HG02610 (cell line): ENCODE measurements at regions not wholly inside any gene's neighbourhood (a gene's known extent, or its start where the extent isn't known, plus 50 kb on each side); places are given as distances from the start of the nearest gene placed in this dataset.
"Not testable (repeated sequence)": the region's sequence is repeated elsewhere in the genome, so short reads cannot be mapped to it uniquely, and the experiment has no call there.

Experiments
- ATAC-seq: cut with Tn5 transposase; IDR thresholded peaks from one replicate; pipeline ENCODE4 v1.9.1; 2021; ENCODE audit warnings: mild to moderate bottlenecking, moderate library complexity; ENCODE audit not compliant: unreplicated experiment

DNA sequence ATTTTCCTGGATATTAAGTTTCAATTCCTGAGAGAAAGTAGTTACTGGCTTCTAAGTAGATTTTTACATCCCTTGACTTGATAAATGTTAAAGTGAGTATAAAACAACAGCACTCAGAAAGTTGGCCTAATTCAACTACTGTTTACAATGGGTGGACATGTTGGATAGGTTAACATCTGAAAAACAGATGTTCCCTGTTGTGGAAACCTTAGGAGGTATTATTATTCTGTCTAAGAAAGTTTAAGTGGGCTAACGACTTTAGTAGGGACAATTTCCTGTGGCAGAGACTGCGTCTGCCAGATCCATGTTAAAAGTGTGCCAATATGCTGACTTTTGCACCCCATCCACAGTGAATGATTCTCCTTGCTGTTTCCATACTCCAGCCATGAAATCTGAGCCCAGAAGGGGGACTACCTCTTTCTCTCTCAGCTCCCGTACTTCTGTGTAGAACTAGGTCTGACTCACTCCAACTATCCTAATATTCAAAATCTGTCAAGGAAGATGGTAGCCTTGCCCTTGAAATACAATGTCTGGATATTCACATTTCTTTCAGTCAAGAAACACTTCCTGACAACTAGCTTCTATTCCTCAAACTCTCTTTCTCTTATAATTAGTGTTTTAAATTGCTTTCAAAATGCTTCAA, 327.5 kb upstream of the HNRNPA3 start:
- ATAC-seq = no peak

DNA sequence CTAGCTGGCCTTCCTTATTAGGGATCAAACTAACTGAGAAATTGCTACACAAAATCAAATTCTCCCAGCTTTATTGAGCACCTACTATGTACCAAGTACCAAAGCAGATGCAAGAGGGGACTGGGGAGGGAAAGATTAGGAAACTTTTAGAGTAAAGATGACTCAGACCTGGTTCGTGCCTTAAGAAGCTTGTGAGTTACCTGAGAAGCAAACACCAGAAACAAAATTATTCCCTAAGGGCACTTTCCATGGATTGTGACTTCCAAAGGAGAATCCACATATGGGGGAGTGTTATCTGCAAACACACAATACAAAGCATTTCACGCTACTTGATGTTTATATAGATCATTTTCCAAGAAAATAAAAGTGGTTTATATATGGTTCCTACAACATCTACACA, 326.9 kb upstream of the HNRNPA3 start:
- ATAC-seq = no peak

DNA sequence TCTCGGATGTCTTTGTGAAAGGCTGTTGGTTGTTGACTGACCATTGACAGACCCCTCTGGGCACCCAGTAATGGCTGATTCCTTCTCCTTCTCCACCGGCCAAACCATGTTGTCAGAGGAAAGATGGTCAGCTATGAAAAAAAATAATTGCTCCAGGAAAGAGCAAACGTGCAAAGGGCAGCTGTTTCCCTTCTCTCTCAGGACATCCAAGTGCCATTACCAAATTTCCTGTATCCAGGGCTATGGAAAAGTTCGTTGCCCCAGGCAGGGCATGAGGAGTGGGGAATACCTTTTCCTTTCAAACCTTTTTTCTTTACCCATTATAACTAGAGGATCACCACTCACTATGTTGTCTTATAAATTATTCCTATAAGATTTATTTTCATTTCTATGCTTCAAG, 321.5 kb upstream of the HNRNPA3 start:
- ATAC-seq = no peak

DNA sequence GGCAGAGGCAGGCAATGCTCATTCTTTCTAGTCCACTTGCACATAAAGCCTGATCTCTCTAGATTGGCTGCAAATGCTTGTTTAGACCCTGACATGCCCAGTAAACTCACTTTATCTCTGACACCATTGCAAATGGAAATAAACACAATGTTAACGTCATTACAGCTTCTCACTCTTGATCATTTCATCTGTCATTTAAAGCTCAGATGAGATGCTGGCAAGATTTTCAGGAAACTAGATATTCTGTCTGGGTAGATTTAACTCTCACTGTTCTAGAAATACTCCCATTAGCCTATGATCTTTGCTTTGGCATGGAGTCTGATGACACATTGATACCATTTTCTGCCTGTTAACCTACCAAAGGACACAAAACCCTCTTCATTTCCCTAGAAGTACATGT, 320.7 kb upstream of the HNRNPA3 start:
- ATAC-seq = no peak

DNA sequence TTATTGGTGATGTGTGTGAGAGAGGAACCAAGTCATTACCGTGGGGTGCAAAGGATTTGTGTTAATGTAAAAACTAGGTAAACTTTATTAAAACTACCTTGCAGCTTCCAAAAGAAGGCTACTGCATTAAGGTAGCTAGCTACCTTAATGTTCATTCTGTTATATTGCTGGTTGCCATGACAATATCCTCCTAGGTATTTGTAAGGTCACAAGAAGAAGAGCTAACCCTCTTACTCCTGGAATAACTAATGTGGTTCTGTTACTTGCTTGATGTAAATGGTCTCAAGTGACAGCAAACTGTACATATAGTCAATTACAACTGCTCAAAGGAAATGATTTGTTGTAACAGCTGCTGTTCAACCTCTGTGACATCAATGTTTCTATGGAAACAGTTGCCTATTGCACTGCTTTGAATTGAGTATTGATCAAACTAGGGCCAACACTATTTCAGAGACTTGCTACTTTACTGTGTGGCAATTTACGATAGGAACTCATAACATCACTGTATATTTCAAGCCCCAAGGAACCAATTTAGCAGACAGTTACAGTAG, 319.8 kb upstream of the HNRNPA3 start:
- ATAC-seq = no peak

DNA sequence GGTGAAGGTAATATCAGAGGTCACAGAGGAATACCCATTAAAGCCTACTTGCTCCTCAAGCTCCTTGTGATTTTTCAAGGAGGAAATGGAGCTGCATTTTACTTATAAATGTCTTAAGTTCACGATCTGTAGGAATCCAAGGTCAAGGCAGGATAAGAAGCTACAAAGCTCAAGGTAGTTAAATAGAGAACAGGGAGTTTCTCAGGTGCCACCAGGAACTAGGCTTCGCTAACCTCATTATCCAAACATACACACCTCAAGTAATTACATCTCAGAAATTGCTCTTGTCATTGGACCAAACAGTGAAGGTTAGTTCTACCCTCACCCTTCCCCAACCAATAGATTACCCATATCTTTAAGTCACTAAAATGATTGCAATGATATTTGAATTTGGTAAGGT, 317.4 kb upstream of the HNRNPA3 start:
- ATAC-seq = no peak

DNA sequence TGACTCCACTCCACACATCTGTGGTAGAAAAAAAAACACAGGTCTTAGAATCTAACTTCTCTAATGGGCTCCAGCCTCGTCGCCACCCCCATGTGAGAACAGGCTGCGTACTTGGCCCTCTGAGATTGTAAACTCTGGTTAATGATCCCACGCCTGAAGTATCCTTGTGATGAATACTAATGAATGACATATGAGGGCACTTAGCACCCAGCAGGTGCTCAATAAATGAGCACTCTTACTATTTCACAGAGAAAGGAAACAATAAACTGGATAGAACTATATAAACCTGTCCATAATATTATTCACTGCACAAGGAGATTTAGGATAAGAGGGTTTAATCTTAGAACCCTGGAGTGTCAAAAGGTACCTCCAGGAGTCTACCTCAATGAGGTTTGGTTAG, 310.1 kb upstream of the HNRNPA3 start:
- ATAC-seq = no peak

DNA sequence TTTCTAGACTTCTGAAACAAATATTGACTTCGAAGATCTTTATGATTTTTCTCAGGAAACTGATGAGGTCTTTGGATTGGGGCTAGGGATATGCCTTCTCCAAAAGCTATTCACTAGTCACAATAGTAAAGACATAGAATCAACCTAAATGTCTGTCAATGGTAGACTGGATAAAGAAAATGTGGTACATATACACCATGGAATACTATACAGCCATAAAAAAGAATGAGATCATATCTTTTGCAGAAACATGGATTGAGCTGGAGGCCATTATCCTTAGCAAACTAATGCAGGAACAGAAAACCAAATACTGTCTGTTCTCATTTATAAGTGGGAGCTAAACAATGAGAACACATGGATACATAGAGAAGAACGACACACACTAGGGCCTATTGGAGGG, 308.5 kb upstream of the HNRNPA3 start:
- not testable (repeated sequence) for ATAC-seq

DNA sequence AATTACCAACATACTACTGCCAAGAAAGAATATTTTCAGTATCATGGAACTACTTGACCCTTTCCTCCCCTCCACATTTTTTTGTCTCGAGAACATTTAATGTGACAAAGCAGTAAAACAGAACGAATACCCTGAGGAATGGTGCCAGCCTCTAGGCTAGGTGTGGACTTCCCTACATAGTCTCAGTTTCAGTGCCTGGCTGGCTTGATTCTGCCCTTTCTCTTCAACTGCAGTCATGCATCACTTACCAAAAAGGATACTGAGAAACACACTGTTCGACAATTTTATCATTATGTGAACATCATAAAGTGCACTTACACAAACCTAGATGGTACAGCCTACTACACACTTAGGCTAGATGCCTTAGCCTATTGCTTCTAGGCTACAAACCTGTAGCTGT, 305.3 kb upstream of the HNRNPA3 start:
- no peak for ATAC-seq

DNA sequence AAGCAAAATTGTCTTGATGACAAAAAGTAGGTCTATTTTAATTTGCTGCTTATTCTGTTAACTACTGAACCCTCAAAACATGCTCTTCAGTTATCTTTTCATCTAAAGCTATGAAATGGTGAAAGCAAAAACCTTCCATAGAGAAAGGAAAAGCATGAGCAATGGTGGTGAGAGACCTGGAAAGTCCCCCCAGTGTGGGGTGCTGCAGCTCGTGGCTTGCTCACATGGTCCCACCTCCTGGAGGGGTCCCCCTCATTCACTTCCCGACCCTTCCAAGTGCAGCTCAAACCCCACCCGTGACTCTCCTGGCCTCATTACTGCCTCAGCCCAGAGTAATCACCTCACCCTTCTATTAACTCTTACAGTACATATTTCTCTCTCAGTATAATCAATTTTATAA, 301.8 kb upstream of the HNRNPA3 start:
- no peak for ATAC-seq

DNA sequence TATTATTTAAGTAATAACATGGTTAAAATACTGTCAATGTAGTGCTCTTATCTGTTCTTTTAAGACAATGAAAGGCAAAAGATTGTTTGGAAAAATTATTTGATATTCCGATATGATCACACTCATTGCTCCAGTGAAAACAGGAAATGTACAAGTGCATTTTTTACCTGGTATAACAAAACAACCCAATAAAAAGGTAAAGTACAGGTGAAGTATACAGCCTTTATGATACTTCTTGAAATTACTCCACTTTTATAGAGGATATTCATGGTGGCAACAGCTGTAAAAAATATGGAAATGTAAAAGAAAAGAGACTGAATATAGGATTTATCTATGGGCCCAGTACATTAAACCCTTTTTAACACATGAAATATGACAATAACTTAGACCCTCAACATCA, 298.6 kb upstream of the HNRNPA3 start:
- ATAC-seq = no peak

DNA sequence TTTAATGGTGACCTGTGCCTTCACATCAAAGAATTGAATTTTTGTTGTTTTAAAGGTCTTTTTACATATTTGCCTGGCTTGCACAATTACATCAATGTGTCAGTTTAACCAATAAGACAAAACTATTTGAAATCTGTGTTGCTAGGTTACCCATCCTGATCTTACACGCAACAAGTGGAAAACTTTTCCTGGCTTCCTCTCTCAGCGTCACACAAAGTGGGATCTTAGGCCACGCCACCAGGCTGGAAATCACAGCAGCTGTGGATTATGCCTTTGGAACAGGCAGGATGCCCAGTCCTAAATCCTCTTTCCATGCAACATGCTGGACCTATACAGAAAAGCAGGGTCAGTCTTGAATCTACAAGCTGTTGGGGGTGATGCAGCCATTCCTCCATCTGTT, 298.2 kb upstream of the HNRNPA3 start:
- ATAC-seq = no peak

DNA sequence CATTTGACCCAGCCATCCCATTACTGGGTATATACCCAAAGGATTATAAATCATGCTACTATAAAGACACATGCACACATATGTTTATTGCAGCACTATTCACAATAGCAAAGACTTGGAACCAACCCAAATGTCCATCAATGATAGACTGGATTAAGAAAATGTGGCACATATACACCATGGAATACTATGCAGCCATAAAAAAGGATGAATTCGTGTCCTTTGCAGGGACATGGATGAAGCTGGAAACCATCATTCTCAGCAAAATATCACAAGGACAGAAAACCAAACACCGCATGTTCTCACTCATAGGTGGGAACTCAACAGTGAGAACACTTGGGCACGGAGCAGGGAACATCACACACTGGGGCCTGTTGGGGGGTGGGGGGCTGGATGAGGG, 290.0 kb upstream of the HNRNPA3 start:
- not testable (repeated sequence) for ATAC-seq

DNA sequence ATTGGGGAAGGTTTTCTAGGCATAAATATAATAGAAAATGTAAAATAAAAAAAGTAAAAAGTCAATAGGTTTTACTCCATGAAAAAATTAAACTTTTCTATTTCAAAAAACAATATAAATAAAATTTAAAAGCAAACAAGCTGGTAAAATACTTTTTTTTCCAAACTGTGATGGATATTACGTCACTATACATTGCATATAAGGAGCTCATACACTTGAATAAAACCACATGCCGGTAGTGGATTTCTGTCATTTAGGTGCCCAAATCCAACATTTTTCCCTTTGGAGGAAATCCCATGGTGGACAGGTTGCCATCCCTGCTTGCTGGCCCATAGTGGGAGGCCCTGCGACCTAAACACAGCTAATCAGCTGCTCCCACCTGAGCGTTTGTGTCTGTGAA, 289.4 kb upstream of the HNRNPA3 start:
- ATAC-seq = no peak

DNA sequence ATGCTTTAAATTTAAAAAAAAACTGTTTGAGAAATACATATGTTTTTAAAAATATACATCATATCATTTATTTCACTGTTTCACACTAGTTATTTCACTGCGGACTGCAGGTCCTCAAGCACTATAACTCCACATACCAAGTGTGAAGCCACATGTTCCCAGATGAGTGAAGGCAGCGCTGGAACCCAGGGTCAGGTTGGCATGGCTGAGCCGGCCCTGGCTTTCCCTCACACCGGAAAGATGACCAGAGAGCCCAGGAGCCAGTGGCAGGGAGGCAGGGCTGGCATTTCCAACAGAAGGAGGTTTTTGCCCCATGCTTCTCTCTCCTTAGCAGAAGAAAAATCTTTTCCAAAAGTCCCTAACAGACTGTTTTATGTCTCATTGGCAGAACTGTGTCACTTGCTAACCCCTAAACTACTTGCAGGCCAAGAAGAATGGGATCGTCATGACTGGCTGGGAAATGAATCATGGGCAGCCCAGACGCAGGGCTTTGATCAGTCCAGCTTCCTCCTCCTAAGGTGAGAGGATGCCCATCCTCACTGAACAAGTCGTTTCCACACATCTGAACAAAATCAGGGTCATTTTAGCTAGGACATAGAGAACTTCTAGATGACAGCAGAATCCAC, 287.6 kb upstream of the HNRNPA3 start:
- no peak for ATAC-seq

DNA sequence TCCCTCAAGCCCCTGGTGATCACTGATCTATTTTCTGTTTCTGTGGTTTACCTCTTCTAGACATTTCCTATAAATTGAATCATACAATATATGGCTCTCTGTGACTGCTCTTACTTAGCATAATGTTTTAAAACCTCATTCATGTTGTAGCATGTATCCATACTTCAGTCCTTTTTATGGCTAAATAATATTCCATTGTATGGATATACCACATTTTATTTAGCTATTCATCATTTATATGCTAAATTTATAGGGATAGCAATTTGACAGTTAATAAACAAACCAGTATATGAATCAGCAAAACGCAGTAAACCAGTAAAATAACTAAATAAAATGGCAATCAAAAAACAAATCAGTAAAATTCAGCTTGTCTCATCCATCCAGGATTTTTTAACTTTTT, 286.1 kb upstream of the HNRNPA3 start:
- ATAC-seq = no peak

DNA sequence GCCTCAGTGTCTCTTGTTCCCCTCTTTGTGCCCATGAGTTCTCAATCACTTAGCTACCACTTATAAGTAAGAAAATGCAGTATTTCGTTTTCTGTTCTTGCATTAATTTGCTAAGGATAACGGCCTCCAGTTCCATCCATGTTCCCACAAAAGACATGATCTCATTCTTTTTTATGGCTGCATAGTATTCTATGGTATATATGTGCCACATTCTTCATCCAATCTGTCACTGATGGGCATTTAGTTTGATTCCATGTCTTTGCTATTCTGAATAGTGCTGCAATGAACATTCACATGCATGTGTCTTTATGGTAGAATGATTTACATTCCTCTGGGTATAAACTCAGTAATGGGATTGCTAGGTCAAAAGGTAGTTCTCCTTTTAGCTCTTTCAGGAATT, 283.2 kb upstream of the HNRNPA3 start:
- not testable (repeated sequence) for ATAC-seq

DNA sequence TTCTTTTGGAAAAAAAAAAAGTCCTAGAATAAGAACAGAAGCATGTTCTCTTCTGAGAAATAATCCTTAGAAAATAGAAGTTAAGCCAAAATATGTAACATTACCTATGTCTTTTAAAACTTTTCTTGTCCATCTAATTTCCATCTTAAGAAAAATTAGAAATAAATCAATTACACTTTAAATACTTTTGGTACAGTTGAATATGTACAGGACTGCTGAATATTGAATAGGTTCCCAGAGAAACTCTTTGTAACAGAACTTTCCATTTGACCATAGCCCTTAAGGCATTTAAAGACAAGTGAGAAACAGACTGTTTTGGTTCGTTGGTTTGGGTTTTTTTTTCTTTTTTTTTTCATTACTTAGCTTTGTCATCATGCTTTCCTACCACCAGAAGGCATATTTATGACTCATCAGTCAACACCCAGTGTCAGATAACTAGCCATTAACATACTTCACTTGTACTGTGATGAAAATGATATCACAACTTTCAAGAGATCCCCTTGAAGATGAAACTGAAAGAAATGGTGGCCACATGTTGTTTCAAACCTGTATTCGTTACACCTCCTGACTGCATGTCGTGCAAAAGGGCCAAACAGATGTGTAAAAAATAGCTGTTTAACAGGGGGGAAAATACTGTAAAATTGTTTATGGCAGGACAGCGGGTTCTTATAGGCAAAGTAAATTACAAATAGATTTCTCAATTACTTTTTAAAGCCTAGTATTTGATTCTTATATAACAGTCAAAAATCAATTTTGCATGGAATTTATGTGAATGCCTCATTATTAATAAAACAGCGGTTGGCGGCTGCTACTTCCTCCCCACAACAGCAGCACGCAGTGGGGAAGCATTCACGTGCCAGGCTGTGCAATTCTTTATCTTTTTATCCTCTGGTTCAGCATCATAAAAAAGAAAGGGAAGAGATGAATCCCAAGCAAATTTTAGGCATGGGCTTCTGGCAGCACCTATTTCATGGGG, 280.7 kb upstream of the HNRNPA3 start:
- peak; percentile 98 for ATAC-seq

DNA sequence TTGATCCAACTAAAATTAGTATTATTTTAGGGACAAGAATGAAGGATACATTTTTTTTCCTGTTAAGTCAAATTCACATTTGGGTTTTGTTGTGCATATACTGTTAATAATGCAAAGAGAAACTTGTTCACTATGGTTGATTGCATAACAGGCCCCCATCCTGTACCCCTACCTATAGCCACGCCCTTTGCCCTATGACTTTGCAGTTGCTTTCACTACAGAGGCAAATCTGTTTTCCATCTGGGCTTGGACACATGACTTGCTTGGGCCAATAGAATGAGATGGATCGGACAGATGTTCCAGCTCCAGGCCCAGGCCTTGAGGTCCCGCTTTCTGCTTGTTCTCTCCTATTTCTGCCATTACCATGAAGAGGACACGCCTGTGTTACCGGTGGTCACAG, 278.5 kb upstream of the HNRNPA3 start:
- no peak for ATAC-seq

DNA sequence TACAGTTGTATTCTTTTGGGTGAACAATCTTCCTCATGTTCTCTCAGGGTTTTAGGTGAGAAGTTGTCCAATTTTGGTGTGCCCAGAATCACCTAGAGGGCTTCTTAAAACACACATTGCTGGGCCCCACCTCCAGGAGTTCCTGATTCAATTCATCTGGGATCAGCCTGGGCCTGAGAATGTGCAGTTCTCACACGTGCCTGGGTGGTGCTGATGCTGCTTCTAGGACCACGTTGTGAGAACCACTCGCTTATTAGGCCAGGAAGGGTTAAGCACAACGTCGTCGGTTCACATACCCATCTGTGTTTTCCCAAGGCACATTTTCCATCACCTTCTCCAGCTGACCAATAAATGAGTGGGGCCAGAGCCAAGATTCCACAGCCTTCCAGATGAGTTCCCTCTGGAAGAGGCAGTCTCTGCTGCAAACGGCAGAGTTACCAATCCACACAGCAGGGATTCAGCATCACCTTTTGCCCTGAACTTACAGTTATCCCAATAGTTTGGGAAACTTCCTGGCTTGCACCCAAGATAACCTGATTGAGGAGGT, 277.7 kb upstream of the HNRNPA3 start:
- no peak for ATAC-seq

DNA sequence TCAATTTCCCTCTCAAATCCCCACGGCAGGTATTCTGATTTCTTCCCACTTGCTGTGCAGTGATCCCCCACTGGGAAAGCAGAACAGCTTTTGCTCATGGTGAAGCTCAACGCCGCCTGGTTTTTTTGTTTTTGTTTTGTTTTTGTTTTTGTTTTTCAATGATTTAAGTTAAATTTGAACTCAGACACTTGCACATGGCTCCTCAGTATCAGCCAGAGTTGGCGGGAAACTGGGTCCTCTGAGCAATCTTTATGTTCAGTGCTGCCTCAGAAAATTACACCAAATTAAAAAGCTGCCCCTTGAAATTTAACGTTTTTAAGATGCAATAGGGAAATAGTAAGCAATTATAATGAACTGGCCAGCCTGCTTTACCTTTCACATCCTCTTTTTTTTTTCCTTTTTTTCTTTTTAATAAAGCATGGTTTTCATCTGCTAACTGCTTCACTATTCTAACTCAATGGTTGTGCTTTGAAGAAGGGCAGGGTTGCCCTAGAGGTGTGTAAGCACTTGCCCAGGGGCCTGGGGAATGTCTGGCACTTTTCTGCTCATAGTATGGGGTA, 277.0 kb upstream of the HNRNPA3 start:
- ATAC-seq = no peak
